K562 (cell line): ENCODE measurements at regions not wholly inside any gene's neighbourhood (a gene's known extent, or its start where the extent isn't known, plus 50 kb on each side); places are given as distances from the start of the nearest gene placed in this dataset.

Experiments
- ATAC-seq: fragments of 200-7000 bp; cut with Tn5 transposase; 3 replicates; pipeline ENCODE4 v1.9.1; 2020; ENCODE audit warnings: moderate library complexity
- BruUV-seq: library from RNA; stranded (reverse); fragments of 400-500 nt; replicated peaks from 2 replicates; lab custom pipeline; 2021; lab: Mats Ljungman, UMichigan
- CTCF ChIA-PET: fragments of 300-600 bp; formaldehyde crosslinking; extraction: SDS; loops from one replicate; lab custom pipeline; 2021; ENCODE audit warnings: low intra/inter-chr PET ratio; lab: Yijun Ruan, JAX
- POLR2A ChIA-PET: fragments of 300-600, 350-650 bp; sonication (Branson Sonifier 250); formaldehyde crosslinking; extraction: SDS; loops from one replicate; lab custom pipeline; 2021; ENCODE audit warnings: antibody characterized with exemption, inconsistent platforms; lab: Yijun Ruan, JAX
- DNase-seq, 4 experiments: peaks; one replicate each; pipeline versions ENCODE4 v3.0.0 to v3.0.0-alpha.2; 2011 to 2018; ENCODE audit warnings: low spot score in 3 of 4, mixed read lengths in 3 of 4; ENCODE audit errors: extremely low read depth in 1 of 4
- FAIRE-seq: peaks from 2 replicates; lab custom pipeline; 2011; peaks lifted over from hg19 to GRCh38; lab: Jason Lieb, UNC
- H2AFZ ChIP-seq: 2 replicates; pipeline ENCODE4 v1.6.0; 2011; ENCODE audit warnings: low read depth, low read length, control low read depth, inconsistent platforms
- H3K27ac ChIP-seq: fragments of 200-600 bp; 3 replicates; pipeline ENCODE4 v1.8.0; 2011; ENCODE audit warnings: low read depth, mild to moderate bottlenecking, control low read depth, inconsistent platforms, low read length, moderate library complexity, mixed read lengths; ENCODE audit errors: extremely low read depth
- H3K27me3 ChIP-seq, 2 experiments: fragments of 300-600 bp in 1 of 2; 2 replicates in 1 of 2; 3 replicates in 1 of 2; pipeline versions ENCODE4 v1.6.0 to v1.8.0; 2011; ENCODE audit warnings: inconsistent platforms in 2 of 2, low read length in 2 of 2, mild to moderate bottlenecking in 1 of 2, mixed read lengths in 1 of 2, moderate library complexity in 1 of 2; ENCODE audit not compliant: control insufficient read depth in 2 of 2, insufficient read depth in 2 of 2
- H3K36me3 ChIP-seq: fragments of 300-600 bp; 3 replicates; pipeline ENCODE4 v1.8.0; 2011; ENCODE audit warnings: mild to moderate bottlenecking, low read length, inconsistent platforms; ENCODE audit not compliant: control insufficient read depth, insufficient read depth
- H3K4me1 ChIP-seq, 2 experiments: fragments of 200-600 bp in 1 of 2; replicated peaks in 1 of 2; 2 replicates in 1 of 2; 3 replicates in 1 of 2; pipeline versions ENCODE4 v1.5.1 to v1.8.0; 2011; ENCODE audit warnings: inconsistent platforms in 2 of 2, low read length in 2 of 2, mild to moderate bottlenecking in 1 of 2, mixed read lengths in 1 of 2, moderate library complexity in 1 of 2; ENCODE audit not compliant: control insufficient read depth in 2 of 2, insufficient read depth in 2 of 2
- H3K4me2 ChIP-seq: 2 replicates; pipeline ENCODE4 v1.6.1; 2011; ENCODE audit warnings: low read length, control low read depth, inconsistent platforms, mixed read lengths; ENCODE audit not compliant: insufficient read depth
- H3K4me3 ChIP-seq: fragments of 200-600 bp; sonication (generic), shearing (Covaris generic); 2 replicates; pipeline ENCODE4 v1.5.1; 2016; ENCODE audit warnings: control low read depth, inconsistent platforms
- H3K79me2 ChIP-seq: fragments of 200-600 bp; 3 replicates; pipeline ENCODE4 v1.8.0; 2011; ENCODE audit warnings: low read length, inconsistent platforms; ENCODE audit not compliant: control insufficient read depth, insufficient read depth
- H3K9ac ChIP-seq, 2 experiments: 2 replicates each; pipeline versions ENCODE4 v1.6.0 to v1.6.1; 2011; ENCODE audit warnings: low read depth in 2 of 2, low read length in 2 of 2, control low read depth in 1 of 2, inconsistent platforms in 1 of 2, mild to moderate bottlenecking in 1 of 2, mixed read lengths in 1 of 2; ENCODE audit not compliant: insufficient read depth in 1 of 2
- H3K9me1 ChIP-seq: one replicate; pipeline ENCODE4 v1.6.0; 2011; ENCODE audit warnings: inconsistent platforms, mild to moderate bottlenecking, low read length, moderate library complexity; ENCODE audit not compliant: control insufficient read depth, insufficient read depth
- H3K9me3 ChIP-seq: replicated peaks from 2 replicates; pipeline ENCODE4 v1.5.1; 2011; ENCODE audit warnings: low read depth, low read length, inconsistent platforms; ENCODE audit not compliant: control insufficient read depth, insufficient read depth
- H4K20me1 ChIP-seq: replicated peaks from 2 replicates; pipeline ENCODE4 v1.6.1; 2011; ENCODE audit warnings: low read length, inconsistent platforms, mixed read lengths; ENCODE audit not compliant: control insufficient read depth, insufficient read depth
- ETV6 ChIP-seq, 3 experiments: fragments of 150-350 bp in 1 of 3; sonication (generic) in 1 of 3; formaldehyde crosslinking in 1 of 3; IDR thresholded peaks; 2 replicates each; pipeline versions ENCODE4 v1.6.1 to v1.8.0; 2014 to 2022; ENCODE audit warnings: borderline replicate concordance in 2 of 3, low read depth in 2 of 3, antibody characterized with exemption in 1 of 3, low read length in 1 of 3, mild to moderate bottlenecking in 1 of 3, missing genetic modification reagents in 1 of 3
- MYNN ChIP-seq, 2 experiments: sonication (generic); formaldehyde crosslinking in 1 of 2; IDR thresholded peaks; 2 replicates each; pipeline versions ENCODE4 v1.5.0 to v1.6.1; 2016 to 2020; ENCODE audit warnings: antibody characterized with exemption in 1 of 2, missing genetic modification reagents in 1 of 2
- NRF1 ChIP-seq, 2 experiments: fragments of 450-650 bp; IDR thresholded peaks in 1 of 2; conservative IDR thresholded peaks in 1 of 2; 2 replicates each; pipeline ENCODE4 v1.6.1; 2014; ENCODE audit warnings: mild to moderate bottlenecking in 2 of 2
- RB1 ChIP-seq: fragments of 450-650 bp; IDR thresholded peaks from 2 replicates; pipeline ENCODE4 v1.6.1; 2017; ENCODE audit warnings: low read depth, mild to moderate bottlenecking
- SMAD3 ChIP-seq: fragments of 450-650 bp; formaldehyde crosslinking; conservative IDR thresholded peaks from 2 replicates; pipeline ENCODE4 v1.4.0; 2020; ENCODE audit warnings: mild to moderate bottlenecking
- ZNF282 ChIP-seq: sonication (generic); formaldehyde crosslinking; IDR thresholded peaks from 2 replicates; pipeline ENCODE4 v1.8.1; 2023; ENCODE audit warnings: missing genetic modification reagents
- ZNF57 ChIP-seq: fragments of 450-650 bp; formaldehyde crosslinking; IDR thresholded peaks from 2 replicates; pipeline ENCODE4 v1.4.0; 2020; ENCODE audit warnings: mild to moderate bottlenecking, moderate library complexity
- ZNF780A ChIP-seq: fragments of 250-450 bp; sonication (Bioruptor Pico); IDR thresholded peaks from 2 replicates; pipeline ENCODE4 v1.5.0; 2021; ENCODE audit warnings: mild to moderate bottlenecking
- WGBS: fragments of 100-300 bp; shearing (Covaris generic); methylation state at CpG from one replicate; pipeline ENCODE4 v1.1.6; 2016; ENCODE audit warnings: low coverage, mixed read lengths; ENCODE audit not compliant: insufficient coverage; ENCODE audit errors: missing lambda C conversion rate; 5-methylcytosine and 5-hydroxymethylcytosine counted together
- in situ Hi-C: fragments of 300-500 bp; cut with MboI; formaldehyde crosslinking; loops from 4 replicates; pipeline ENCODE4 v1.15.0; 2018; ENCODE audit warnings: inconsistent platforms, mixed read lengths
- intact Hi-C: fragments of 100-400 bp; cut with micrococcal nuclease; formaldehyde crosslinking; loops from 2 replicates; pipeline ENCODE4 v1.14.2; 2022
- TF ChIP-seq, protein P1 (sequence below): fragments of 250-450 bp; sonication (Bioruptor Pico); IDR thresholded peaks from 2 replicates; pipeline ENCODE4 v1.5.0; 2021
- TF ChIP-seq, protein P2 (sequence below), 2 experiments: fragments of 250-450 bp in 1 of 2; fragments of 450-650 bp in 1 of 2; sonication (Bioruptor Pico) in 1 of 2; IDR thresholded peaks; 2 replicates each; pipeline versions ENCODE4 v1.6.1 to v1.8.0; 2016 to 2021; ENCODE audit warnings: mild to moderate bottlenecking in 2 of 2, moderate library complexity in 2 of 2, missing compliant biosample characterization in 1 of 2, missing genetic modification characterization in 1 of 2
- TF ChIP-seq, protein P3 (sequence below): sonication (generic); formaldehyde crosslinking; IDR thresholded peaks from 2 replicates; pipeline ENCODE4 v1.8.1; 2023; ENCODE audit warnings: mild to moderate bottlenecking, missing genetic modification reagents
- TF ChIP-seq, protein P4 (sequence below): fragments of 200-800 bp; sonication (Bioruptor generic); IDR thresholded peaks from 2 replicates; pipeline ENCODE4 v1.6.1; 2017; ENCODE audit warnings: missing genetic modification characterization, missing compliant biosample characterization
- TF ChIP-seq, protein P5 (sequence below), 3 experiments: fragments of 200-800 bp in 1 of 3; fragments of 250-450 bp in 1 of 3; fragments of 450-650 bp in 1 of 3; sonication (Bioruptor Pico) in 1 of 3; sonication (Bioruptor generic) in 1 of 3; formaldehyde crosslinking in 1 of 3; IDR thresholded peaks; 2 replicates each; pipeline versions ENCODE4 v1.6.1 to v1.8.0; 2016 to 2022; ENCODE audit warnings: mild to moderate bottlenecking in 2 of 3, missing genetic modification characterization in 2 of 3, missing compliant biosample characterization in 1 of 3, moderate library complexity in 1 of 3

DNA sequence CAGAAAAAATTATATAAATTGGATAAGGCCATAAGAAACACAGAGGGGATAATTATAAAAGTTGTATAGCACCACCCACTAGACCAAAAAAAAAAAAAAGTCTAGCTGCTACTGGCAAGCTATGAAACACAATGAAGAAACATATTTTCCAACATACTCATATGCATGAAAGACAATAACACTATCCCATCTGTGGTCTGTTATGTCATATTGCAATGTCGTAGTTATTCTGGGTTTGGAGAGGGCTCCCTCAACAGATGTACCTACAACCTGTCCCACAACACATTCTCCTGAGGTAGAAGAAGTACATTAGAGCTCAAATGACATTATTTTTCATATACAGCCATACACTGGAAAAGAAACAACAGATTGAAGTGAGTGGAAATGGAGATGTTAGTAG, 517.6 kb upstream of the ADGRL4 start:
- CTCF ChIA-PET = no interaction called here
- TF ChIP-seq, protein P1, sequence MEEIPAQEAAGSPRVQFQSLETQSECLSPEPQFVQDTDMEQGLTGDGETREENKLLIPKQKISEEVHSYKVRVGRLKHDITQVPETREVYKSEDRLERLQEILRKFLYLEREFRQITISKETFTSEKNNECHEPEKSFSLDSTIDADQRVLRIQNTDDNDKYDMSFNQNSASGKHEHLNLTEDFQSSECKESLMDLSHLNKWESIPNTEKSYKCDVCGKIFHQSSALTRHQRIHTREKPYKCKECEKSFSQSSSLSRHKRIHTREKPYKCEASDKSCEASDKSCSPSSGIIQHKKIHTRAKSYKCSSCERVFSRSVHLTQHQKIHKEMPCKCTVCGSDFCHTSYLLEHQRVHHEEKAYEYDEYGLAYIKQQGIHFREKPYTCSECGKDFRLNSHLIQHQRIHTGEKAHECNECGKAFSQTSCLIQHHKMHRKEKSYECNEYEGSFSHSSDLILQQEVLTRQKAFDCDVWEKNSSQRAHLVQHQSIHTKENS = no peak
- TF ChIP-seq, protein P2, sequence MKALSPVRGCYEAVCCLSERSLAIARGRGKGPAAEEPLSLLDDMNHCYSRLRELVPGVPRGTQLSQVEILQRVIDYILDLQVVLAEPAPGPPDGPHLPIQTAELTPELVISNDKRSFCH (CRISPR knock-in tag; IDR thresholded peaks at IDR 0.05) = no peak
- TF ChIP-seq, protein P2 (tag; IDR thresholded peaks at IDR 0.05) = no peak
- TF ChIP-seq ETV6 (IDR thresholded peaks at IDR 0.05; ENCODE audit: borderline replicate concordance in 1 of 2, low read depth in 2 of 2, low read length in 1 of 2) (no peak), ETV6 (CRISPR knock-in tag; IDR thresholded peaks at IDR 0.05; ENCODE audit: borderline replicate concordance) (no peak), MYNN (IDR thresholded peaks at IDR 0.05) (no peak), MYNN (CRISPR knock-in tag; IDR thresholded peaks at IDR 0.05) (no peak), RB1 (no peak), ZNF57 (no peak), ZNF282 (no peak), ZNF780A (CRISPR knock-in tag) (no peak), SMAD3 (no peak), NRF1 (conservative IDR thresholded peaks at IDR 0.05 in 1 of 2, IDR thresholded peaks at IDR 0.05 in 1 of 2) (no peak)
- TF ChIP-seq, protein P3, sequence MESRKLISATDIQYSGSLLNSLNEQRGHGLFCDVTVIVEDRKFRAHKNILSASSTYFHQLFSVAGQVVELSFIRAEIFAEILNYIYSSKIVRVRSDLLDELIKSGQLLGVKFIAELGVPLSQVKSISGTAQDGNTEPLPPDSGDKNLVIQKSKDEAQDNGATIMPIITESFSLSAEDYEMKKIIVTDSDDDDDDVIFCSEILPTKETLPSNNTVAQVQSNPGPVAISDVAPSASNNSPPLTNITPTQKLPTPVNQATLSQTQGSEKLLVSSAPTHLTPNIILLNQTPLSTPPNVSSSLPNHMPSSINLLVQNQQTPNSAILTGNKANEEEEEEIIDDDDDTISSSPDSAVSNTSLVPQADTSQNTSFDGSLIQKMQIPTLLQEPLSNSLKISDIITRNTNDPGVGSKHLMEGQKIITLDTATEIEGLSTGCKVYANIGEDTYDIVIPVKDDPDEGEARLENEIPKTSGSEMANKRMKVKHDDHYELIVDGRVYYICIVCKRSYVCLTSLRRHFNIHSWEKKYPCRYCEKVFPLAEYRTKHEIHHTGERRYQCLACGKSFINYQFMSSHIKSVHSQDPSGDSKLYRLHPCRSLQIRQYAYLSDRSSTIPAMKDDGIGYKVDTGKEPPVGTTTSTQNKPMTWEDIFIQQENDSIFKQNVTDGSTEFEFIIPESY (CRISPR knock-in tag) = no peak
- TF ChIP-seq, protein P4, sequence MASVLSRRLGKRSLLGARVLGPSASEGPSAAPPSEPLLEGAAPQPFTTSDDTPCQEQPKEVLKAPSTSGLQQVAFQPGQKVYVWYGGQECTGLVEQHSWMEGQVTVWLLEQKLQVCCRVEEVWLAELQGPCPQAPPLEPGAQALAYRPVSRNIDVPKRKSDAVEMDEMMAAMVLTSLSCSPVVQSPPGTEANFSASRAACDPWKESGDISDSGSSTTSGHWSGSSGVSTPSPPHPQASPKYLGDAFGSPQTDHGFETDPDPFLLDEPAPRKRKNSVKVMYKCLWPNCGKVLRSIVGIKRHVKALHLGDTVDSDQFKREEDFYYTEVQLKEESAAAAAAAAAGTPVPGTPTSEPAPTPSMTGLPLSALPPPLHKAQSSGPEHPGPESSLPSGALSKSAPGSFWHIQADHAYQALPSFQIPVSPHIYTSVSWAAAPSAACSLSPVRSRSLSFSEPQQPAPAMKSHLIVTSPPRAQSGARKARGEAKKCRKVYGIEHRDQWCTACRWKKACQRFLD (CRISPR knock-in tag) = no peak
- TF ChIP-seq, protein P5, sequence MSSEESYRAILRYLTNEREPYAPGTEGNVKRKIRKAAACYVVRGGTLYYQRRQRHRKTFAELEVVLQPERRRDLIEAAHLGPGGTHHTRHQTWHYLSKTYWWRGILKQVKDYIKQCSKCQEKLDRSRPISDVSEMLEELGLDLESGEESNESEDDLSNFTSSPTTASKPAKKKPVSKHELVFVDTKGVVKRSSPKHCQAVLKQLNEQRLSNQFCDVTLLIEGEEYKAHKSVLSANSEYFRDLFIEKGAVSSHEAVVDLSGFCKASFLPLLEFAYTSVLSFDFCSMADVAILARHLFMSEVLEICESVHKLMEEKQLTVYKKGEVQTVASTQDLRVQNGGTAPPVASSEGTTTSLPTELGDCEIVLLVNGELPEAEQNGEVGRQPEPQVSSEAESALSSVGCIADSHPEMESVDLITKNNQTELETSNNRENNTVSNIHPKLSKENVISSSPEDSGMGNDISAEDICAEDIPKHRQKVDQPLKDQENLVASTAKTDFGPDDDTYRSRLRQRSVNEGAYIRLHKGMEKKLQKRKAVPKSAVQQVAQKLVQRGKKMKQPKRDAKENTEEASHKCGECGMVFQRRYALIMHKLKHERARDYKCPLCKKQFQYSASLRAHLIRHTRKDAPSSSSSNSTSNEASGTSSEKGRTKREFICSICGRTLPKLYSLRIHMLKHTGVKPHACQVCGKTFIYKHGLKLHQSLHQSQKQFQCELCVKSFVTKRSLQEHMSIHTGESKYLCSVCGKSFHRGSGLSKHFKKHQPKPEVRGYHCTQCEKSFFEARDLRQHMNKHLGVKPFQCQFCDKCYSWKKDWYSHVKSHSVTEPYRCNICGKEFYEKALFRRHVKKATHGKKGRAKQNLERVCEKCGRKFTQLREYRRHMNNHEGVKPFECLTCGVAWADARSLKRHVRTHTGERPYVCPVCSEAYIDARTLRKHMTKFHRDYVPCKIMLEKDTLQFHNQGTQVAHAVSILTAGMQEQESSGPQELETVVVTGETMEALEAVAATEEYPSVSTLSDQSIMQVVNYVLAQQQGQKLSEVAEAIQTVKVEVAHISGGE (CRISPR knock-in tag; IDR thresholded peaks at IDR 0.05) = no peak

More for the DNA sequence above, 517.6 kb upstream of the ADGRL4 start:
- H3K4me1 ChIP-seq = no peaks in the 10 kb centered on the region
- H3K27me3 ChIP-seq = no peaks in the 10 kb centered on the region
- H3K27ac ChIP-seq = no peak overlapping the region
- in situ Hi-C loops = no loop called here
- FAIRE-seq (no peak), DNase-seq (no peak), ATAC-seq (no peak)
- H3K9ac ChIP-seq = no peak overlapping the region
- 0% methylated on average over 1 of the region's 1 CpG for WGBS
- no peaks in the 10 kb centered on the region for H3K9me1 ChIP-seq
- POLR2A ChIA-PET = no interaction called here
- no peaks in the 10 kb centered on the region for H3K36me3 ChIP-seq
- H4K20me1 ChIP-seq = no peaks in the 10 kb centered on the region
- intact Hi-C loops = no loop called here
- no peak overlapping the region for H3K4me2 ChIP-seq
- no peaks in the 10 kb centered on the region for H3K79me2 ChIP-seq
- no peak overlapping the region for H3K4me3 ChIP-seq
- no peaks in the 10 kb centered on the region for H3K9me3 ChIP-seq
- no TSS peak for BruUV-seq
- no peak overlapping the region for H2AFZ ChIP-seq
